ENCODE measurements at regions not wholly inside any gene's neighbourhood (a gene's known extent, or its start where the extent isn't known, plus 50 kb on each side); places are given as distances from the start of the nearest gene placed in this dataset.

GRCh38 chr2:237154884-237155851 lies 69.5 kb downstream of the COPS8 start:
- Mint-ChIP-seq H3K4me3 (no peak overlapping the region), H3K27me3 (peaks cover 4% of the 10 kb centered on the region), H3K9me3 (no peaks in the 10 kb centered on the region), H3K27ac (no peak overlapping the region), H3K36me3 (ENCODE audit: low read depth) (no peaks in the 10 kb centered on the region), H3K4me1 (no peaks in the 10 kb centered on the region)
- no peak for TF ChIP-seq CTCF (IDR thresholded peaks at IDR 0.05)
- intact Hi-C loops (cut with micrococcal nuclease) = loop anchor here (1.0 kb wide), 1 partner anchor 320 kb away; no protein-coding TSS in a partner anchor
- ChIA-PET POLR2A (no interaction called here), CTCF (interaction anchor here (0.9 to 2.6 kb wide), 3 partner anchors 266 to 417 kb away, joined by 3 to 22 read pairs (median 6); no protein-coding TSS in a partner anchor)
- ATAC-seq (ENCODE audit: low read depth) = no peak
- no peak for DNase-seq

- intact Hi-C loops (cut with micrococcal nuclease) = no loop called here
- no peaks in the 10 kb centered on the region for H3K4me1 Mint-ChIP-seq
- no peak for TF ChIP-seq CTCF (IDR thresholded peaks at IDR 0.05)
- CTCF ChIA-PET = no interaction called here
- H3K27ac Mint-ChIP-seq = no peak overlapping the region
- DNase-seq = no peak
- H3K4me3 Mint-ChIP-seq = no peak overlapping the region
- H3K9me3 Mint-ChIP-seq = no peaks in the 10 kb centered on the region
- peaks cover 4% of the 10 kb centered on the region for H3K27me3 Mint-ChIP-seq
- POLR2A ChIA-PET = no interaction called here
- no peak for ATAC-seq (ENCODE audit: low read depth)
- H3K36me3 Mint-ChIP-seq (ENCODE audit: low read depth) = no peaks in the 10 kb centered on the region
These were observed 70.6 kb downstream of the COPS8 start for GRCh38 chr2:237156031-237156856.

GRCh38 chr2:237156857-237157779 lies 71.4 kb downstream of the COPS8 start:
- ATAC-seq (ENCODE audit: low read depth) (no peak), DNase-seq (no peak)
- Mint-ChIP-seq H3K4me1 (no peaks in the 10 kb centered on the region), H3K36me3 (ENCODE audit: low read depth) (no peaks in the 10 kb centered on the region), H3K27ac (no peak overlapping the region), H3K9me3 (no peaks in the 10 kb centered on the region), H3K27me3 (peaks cover 6% of the 10 kb centered on the region), H3K4me3 (no peak overlapping the region)
- TF ChIP-seq CTCF (IDR thresholded peaks at IDR 0.05) = no peak
- POLR2A ChIA-PET = no interaction called here
- CTCF ChIA-PET = no interaction called here
- intact Hi-C loops (cut with micrococcal nuclease) = no loop called here

- ATAC-seq (ENCODE audit: low read depth) (no peak), DNase-seq (no peak)
- POLR2A ChIA-PET = no interaction called here
- no peaks in the 10 kb centered on the region for H3K36me3 Mint-ChIP-seq (ENCODE audit: low read depth)
- H3K27me3 Mint-ChIP-seq = peaks cover 6% of the 10 kb centered on the region
- TF ChIP-seq CTCF (IDR thresholded peaks at IDR 0.05) = no peak
- no peak overlapping the region for H3K27ac Mint-ChIP-seq
- H3K9me3 Mint-ChIP-seq = no peaks in the 10 kb centered on the region
- intact Hi-C loops (cut with micrococcal nuclease) = no loop called here
- CTCF ChIA-PET = no interaction called here
- H3K4me3 Mint-ChIP-seq = no peak overlapping the region
- no peaks in the 10 kb centered on the region for H3K4me1 Mint-ChIP-seq
These were observed 72.1 kb downstream of the COPS8 start for GRCh38 chr2:237157780-237158102.
